ENCODE measurements at regions not wholly inside any gene's neighbourhood (a gene's known extent, or its start where the extent isn't known, plus 50 kb on each side); places are given as distances from the start of the nearest gene placed in this dataset.

- no peak for DNase-seq
These were observed 939.0 kb upstream of the CRIM1 start for GRCh38 chr2:35416391-35417140.

DNA sequence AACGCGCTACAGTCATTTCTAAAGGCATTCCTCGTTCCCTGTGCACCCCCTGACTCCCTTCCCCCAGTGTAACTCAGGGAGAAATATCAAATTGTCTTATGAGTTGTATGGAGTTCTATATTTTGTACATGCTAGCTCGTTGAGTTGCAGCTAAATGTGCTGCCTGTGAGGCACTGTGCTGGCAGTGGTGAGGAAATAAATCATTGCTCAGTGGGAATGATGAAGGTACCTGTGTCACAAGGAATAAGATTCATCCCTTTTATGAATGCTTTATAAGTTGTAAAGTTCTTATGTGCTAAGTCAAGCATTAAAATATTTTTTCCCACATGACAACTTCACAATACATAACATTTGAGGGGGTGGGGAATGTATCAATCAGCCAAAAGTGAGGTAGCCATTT is 939.6 kb upstream of the CRIM1 start:
- DNase-seq = no peak

DNA sequence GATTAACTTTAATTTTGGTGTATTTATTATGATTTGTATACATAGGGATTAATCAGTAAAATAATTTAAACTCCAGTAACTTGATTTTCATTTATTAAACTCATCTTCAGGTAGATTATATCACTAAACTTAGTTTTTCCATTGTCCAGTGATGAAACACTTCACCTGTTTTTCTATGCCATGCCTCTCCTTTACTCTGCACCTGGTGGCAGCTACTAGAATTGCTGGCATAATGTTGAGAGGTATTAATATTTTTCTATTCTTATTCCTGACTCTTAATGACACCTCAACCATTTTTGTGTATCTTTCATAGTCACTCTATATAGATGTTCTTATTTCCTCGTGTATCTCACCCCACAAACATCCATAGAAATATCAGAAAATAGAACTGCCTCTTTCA is 940.3 kb upstream of the CRIM1 start:
- no peak for DNase-seq

- peak; percentile 2 for DNase-seq
These were observed 945.0 kb upstream of the CRIM1 start for GRCh38 chr2:35410431-35411061.

- DNase-seq = no peak
These were observed 945.8 kb upstream of the CRIM1 start for GRCh38 chr2:35409762-35410161.

DNA sequence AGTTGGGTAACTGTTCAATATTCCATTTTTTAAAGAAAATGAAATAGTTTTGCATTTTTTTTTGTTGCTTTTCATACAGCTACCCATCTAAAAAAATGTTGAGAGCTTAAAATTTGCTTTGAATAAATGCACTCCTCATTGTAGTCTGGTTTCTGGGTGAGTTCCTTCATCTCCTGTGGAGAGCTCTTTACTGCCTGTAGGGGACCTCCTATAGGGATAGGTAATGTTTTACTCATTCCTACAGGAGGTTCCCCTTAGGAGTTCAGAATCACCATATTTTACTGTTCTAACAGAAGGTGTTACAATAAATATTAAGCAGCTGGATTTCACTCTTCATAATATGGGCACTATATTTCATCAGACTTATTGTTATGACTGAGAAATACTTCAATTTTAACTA is 947.3 kb upstream of the CRIM1 start:
- DNase-seq = no peak

- no peak for DNase-seq
These were observed 963.7 kb upstream of the CRIM1 start for GRCh38 chr2:35391736-35392442.

- DNase-seq = no peak
These were observed 976.8 kb upstream of the CRIM1 start for GRCh38 chr2:35378791-35379190.

DNA sequence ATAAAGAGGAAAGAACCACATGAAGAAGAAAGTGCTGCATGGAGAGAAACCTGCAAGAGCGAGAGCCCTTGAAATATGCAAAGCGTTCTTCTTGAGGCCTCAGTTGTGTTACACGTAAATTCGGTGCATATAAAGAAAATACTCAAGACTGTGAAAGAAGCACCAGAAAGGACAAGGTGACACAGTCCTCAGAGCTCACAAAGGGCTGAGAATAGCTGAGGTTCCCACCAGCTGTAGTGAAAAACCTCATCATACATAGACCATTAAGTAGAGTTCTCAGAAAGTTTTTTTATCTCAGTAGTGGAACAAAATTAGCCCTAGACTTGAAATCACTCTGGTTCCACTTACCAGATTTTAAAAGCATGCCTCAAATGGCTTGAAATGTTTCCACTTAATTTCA is 980.7 kb upstream of the CRIM1 start:
- no peak for DNase-seq

GRCh38 chr2:35365859-35366258 is 989.7 kb upstream of the CRIM1 start:
- DNase-seq = no peak

- DNase-seq = no peak
These were observed 999.2 kb upstream of the CRIM1 start for GRCh38 chr2:35356332-35356731.

DNA sequence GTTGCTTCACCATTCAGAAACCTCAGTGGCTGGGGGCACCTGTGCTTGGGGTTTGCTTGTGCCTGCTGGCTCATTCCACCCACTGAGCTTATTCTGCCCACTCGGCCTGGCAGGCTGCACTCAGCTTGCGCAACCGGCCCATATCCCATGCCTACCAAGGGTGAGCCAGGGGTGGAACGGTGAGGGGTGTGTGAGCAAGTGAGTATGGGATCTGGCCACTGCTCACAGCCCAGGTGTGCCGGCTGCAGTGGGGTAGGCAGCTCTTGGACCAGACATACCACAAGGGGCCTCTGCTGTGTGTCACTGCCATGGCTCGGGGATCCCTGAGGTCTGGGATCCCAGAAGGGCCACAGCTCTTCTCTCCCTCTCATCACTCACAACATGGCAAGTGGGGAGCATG is 1000.5 kb upstream of the CRIM1 start:
- no peak for DNase-seq

GRCh38 chr2:35347561-35347960 is 1008.0 kb upstream of the CRIM1 start:
- DNase-seq = no peak

- DNase-seq = no peak
These were observed 1012.4 kb upstream of the CRIM1 start for GRCh38 chr2:35343135-35343534.

DNA sequence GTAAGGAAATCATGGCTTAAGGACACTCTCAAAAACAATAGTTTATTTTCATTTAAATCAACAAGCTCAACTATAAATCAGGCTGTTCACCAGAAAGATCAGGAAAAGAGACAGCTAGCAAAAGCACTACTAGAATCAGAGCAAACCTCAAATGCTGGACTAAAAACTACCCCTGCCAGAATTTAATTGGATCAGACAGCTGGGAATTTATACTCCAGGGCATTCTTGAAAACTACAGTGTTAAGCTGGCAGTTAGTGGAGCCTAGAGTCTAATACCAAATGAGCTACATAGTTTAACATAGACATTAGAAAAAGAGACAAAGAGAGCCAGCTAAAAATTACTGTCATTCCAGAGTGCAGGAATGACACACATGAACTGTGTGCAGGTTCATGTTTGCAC is 1016.4 kb upstream of the CRIM1 start:
- DNase-seq = no peak

DNA sequence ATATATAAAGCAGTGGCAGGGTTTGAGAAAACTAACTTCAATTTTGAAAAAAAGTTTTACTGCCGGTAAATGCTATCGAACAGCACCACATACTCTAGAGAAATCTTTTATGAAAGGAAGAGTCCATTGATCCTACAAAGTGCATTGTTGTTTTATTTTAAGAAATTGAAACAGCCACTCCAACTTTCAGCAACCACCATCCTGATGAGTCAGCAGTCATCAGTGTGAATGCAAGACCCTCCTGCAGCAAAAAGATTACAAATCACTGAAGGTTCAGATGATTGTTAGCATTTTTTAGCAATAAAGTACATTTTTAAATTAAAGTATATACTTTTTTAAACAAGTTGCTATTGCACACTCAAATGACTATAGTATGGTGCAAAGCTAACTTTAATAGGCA is 1017.7 kb upstream of the CRIM1 start:
- DNase-seq = no peak

DNA sequence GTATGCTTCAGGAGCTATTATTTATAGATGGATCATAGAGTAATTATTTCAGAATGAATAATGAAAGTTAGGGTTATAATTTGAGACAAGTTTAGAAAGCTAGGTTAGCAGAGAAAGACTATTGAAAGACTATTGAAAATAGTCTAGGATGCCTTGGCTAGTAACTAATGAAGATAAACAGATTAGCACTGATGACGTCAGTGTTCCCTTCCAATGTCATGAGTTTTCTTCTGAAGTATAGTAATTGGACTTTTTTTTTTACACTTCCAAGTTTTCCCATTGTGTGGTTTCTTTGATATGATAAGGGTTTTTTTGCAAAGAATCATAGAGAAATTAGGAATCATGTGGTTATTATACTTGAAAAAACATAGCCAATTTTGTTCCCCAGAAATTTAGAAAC is 1041.5 kb upstream of the CRIM1 start:
- DNase-seq = no peak

GRCh38 chr2:35301369-35301768 is 1054.2 kb upstream of the CRIM1 start:
- DNase-seq = no peak

DNA sequence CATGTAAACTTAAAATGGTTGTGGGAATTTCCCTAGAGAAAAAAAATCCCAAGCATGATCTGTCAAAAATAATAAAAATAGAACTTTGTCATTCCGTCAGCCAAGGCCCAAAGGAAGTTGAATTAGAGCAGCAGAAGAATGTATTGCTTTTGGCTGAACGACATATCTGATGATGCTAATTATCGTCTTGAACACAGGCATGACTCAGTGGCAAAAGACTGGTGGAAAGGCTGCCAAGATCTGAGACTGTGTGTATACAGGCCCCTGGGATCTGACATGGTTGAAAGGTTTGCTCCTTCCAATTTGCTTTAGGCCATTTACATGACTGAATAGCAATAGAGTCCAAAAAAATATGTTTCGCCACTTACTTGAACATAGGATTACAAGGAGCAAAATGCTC is 1057.1 kb upstream of the CRIM1 start:
- DNase-seq = no peak

GRCh38 chr2:35297403-35297802 is 1058.2 kb upstream of the CRIM1 start:
- no peak for DNase-seq

GRCh38 chr2:35294636-35295263 is 1060.8 kb upstream of the CRIM1 start:
- no peak for DNase-seq

GRCh38 chr2:35293261-35293660 is 1062.3 kb upstream of the CRIM1 start:
- DNase-seq = no peak

DNA sequence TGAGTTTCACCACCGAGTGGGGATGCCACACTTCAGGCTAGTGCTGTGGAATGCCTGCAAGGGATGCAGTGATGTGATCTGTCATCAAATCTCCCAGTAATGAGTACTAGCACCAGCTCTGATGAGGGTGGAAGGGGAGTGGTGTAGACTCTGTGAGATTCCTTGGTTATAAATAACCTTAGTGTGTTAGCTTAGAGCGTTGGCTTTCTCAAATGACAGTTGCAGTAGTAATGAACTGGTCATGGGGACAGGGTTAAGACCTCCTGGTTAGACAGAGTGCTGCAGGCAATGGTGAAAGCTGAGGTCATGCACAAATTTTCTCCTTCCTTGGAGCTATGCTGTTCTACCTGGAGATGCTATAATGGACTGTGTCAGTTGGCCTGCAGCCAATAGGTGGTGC is 1063.4 kb upstream of the CRIM1 start:
- no peak for DNase-seq

DNA sequence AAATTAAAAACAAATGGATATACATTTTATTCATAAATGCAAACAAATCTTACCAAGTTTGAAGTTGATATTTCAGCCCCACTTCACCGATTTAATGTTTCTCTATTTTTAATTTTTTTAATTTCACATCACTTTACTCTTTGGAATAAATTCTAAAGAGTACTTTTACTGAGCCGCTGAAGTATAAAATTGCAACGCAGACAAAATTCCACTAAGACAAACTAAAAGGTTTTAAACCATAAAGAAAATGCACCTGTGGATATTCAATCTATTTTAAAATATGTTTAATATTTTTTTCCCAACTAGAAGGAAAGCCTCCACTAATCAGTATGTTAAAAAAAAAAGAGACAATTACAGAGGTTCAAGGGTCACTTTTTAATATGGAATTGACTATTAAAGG is 1073.9 kb upstream of the CRIM1 start:
- DNase-seq = no peak
